ENCODE measurements at regions not wholly inside any gene's neighbourhood (a gene's known extent, or its start where the extent isn't known, plus 50 kb on each side); places are given as distances from the start of the nearest gene placed in this dataset.

DNA sequence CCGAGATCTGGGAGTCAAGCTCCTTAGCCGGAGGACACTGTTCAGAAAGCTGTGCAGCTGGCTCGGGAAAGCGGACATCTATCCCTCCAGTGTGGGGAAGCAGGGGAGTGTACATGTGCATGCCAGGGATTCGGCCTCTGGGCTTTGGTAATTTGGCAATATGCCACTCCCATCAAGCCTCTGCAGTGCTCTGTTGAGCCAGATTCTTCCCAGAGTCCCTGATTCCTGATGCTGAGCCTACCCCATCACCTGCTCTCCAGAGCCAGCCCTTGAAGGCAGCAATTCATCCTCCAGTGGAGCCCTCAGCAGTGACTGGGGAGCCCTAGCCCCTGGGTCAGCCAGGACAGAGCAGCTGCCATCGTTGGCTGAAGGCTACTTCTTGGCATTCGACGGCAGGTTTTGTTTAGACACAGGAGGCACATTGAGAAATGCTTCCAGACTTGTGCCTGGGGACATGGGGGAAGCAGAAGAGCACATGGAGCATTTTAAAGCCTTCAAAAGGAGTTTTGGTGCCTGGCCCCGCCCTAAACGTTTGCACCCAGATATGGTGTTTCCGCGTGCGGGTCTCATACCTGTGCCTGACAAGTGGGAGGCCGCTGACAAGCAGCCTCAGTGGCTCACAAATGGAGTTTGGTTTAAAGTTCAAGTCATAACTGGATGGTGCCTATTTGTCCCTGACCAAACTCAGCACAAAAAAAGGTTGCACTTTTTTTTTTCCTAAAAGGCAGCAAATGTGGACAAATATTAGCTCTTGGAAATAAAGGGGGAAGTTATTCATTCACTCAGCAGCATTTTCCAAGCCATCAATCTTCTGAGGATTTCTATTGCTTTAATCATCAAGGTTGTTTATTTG, 272.8 kb downstream of the CYRIA start:
- no peaks in the 10 kb centered on the region for H4K20me1 ChIP-seq (replicated peaks in 1 of 2; ENCODE audit: control insufficient read depth in 1 of 2, insufficient read depth in 2 of 2, low read length in 2 of 2)
- ChIA-PET CTCF (ENCODE audit: partially characterized antibody) (interaction anchor here (0.9 kb wide), 1 partner anchor 59 kb away, joined by 3 read pairs; no protein-coding TSS in a partner anchor), POLR2A (ENCODE audit: partially characterized antibody) (no interaction called here)
- no peak overlapping the region for H2BK5ac ChIP-seq (ENCODE audit: low read depth, low read length)
- H3K9ac ChIP-seq (replicated peaks in 1 of 4; ENCODE audit: extremely low read depth in 1 of 4, low read depth in 3 of 4, low read length in 3 of 4): no peak overlapping the region
- TF ChIP-seq SAP30 (IDR thresholded peaks at IDR 0.05; ENCODE audit: insufficient read depth, insufficient replicate concordance, low read length) (no peak), RNF2 (IDR thresholded peaks at IDR 0.05; ENCODE audit: borderline replicate concordance, low read depth, low read length, missing control alignments, poor library complexity, severe bottlenecking) (no peak), TAF7 (optimal IDR thresholded peaks at IDR 0.05; ENCODE audit: borderline replicate concordance, low read depth, low read length) (no peak), JUND (IDR thresholded peaks at IDR 0.05; ENCODE audit: low read length) (no peak), FOSL1 (IDR thresholded peaks at IDR 0.05; ENCODE audit: insufficient read depth, low read depth, low read length) (no peak), PHF8 (conservative IDR thresholded peaks at IDR 0.05; ENCODE audit: low read depth, low read length) (no peak), TAF1 (IDR thresholded peaks at IDR 0.05; ENCODE audit: low read depth, low read length) (no peak), SIX5 (IDR thresholded peaks at IDR 0.05; ENCODE audit: low read depth, low read length) (no peak), POLR2AphosphoS5 (IDR thresholded peaks at IDR 0.05; ENCODE audit: low read depth, low read length) (no peak), NRF1 (IDR thresholded peaks at IDR 0.05; ENCODE audit: low read depth, low read length) (no peak), CBX5 (IDR thresholded peaks at IDR 0.05; ENCODE audit: low read depth, low read length) (no peak)
- no peak overlapping the region for H3K4me3 ChIP-seq (ENCODE audit: extremely low read depth in 1 of 4, insufficient read depth in 2 of 4, low read depth in 3 of 4, low read length in 4 of 4)
- no peak overlapping the region for H2BK20ac ChIP-seq (ENCODE audit: low read length)
- no peak overlapping the region for H4K91ac ChIP-seq (replicated peaks; ENCODE audit: insufficient read length, low read length)
- no peak overlapping the region for H2AK5ac ChIP-seq (ENCODE audit: low read depth, low read length)
- no peaks in the 10 kb centered on the region for H3K27me3 ChIP-seq (replicated peaks in 1 of 4; ENCODE audit: control insufficient read depth in 3 of 4, extremely low read depth in 1 of 4, insufficient read depth in 3 of 4, low read length in 3 of 4)
- peaks cover 11% of the 10 kb centered on the region; the same call in 1 of the 2 replicates for H3K23me2 ChIP-seq (ENCODE audit: low read depth, low read length)
- no peak overlapping the region for H2BK12ac ChIP-seq (ENCODE audit: low read depth, low read length)
- H3K4ac ChIP-seq (replicated peaks; ENCODE audit: insufficient read length, low read depth, low read length): no peak overlapping the region
- no peak overlapping the region for H2AFZ ChIP-seq (ENCODE audit: low read length)
- no peak overlapping the region for H3K23ac ChIP-seq (ENCODE audit: insufficient read length)
- H3K4me2 ChIP-seq (ENCODE audit: insufficient read depth in 1 of 2, low read depth in 2 of 2, low read length in 2 of 2): no peak overlapping the region
- no peak overlapping the region for H4K8ac ChIP-seq (ENCODE audit: extremely low read depth, insufficient read depth, low read length)
- no peak overlapping the region for H3K56ac ChIP-seq (replicated peaks; ENCODE audit: insufficient read length, low read depth, low read length)
- no peak overlapping the region for H2BK120ac ChIP-seq (replicated peaks; ENCODE audit: low read depth, low read length)
- no peak for FAIRE-seq
- WGBS, 2 experiments (ENCODE audit: extremely low coverage in 1 of 2, insufficient coverage in 1 of 2, insufficient read length in 1 of 2, insufficient replicate concordance in 2 of 2, low coverage in 1 of 2, low lambda C conversion rate in 2 of 2, missing lambda C conversion rate in 1 of 2): 94% methylated on average over 13 of the region's 14 CpGs; no CpG with 5 or more reads in 1 of the 2 experiments
- no peaks in the 10 kb centered on the region for H3K79me2 ChIP-seq (ENCODE audit: control insufficient read depth in 1 of 2, insufficient read depth in 2 of 2, low read length in 2 of 2)
- no peak overlapping the region for H4K5ac ChIP-seq (ENCODE audit: insufficient read length, low read depth, low read length)
- H2BK15ac ChIP-seq (ENCODE audit: low read length): no peak overlapping the region
- no peaks in the 10 kb centered on the region for H3K9me3 ChIP-seq (ENCODE audit: insufficient read depth in 2 of 2, low read depth in 1 of 2, low read length in 1 of 2)
- no peaks in the 10 kb centered on the region; a peak in 1 of 8 replicates for H3K36me3 ChIP-seq (ENCODE audit: control insufficient read depth in 2 of 4, insufficient read depth in 4 of 4, low read length in 3 of 4)
- no peaks in the 10 kb centered on the region; a peak in 1 of 7 replicates for H3K4me1 ChIP-seq (replicated peaks in 1 of 4; ENCODE audit: control insufficient read depth in 3 of 4, insufficient read depth in 4 of 4, low read length in 3 of 4)
- H3K14ac ChIP-seq (ENCODE audit: insufficient read length): no peak overlapping the region
- H3K79me1 ChIP-seq (ENCODE audit: low read depth, low read length): no peaks in the 10 kb centered on the region
- no peak overlapping the region for H3K27ac ChIP-seq (ENCODE audit: low read depth, low read length)
- no peak for DNase-seq (ENCODE audit: low read depth in 1 of 2, low spot score in 2 of 2)
- H3K18ac ChIP-seq (ENCODE audit: extremely low read depth, low read length): no peak overlapping the region; the same call in 1 of the 2 replicates

Measured in H1 (cell line).